PC-3 (cell line): ENCODE measurements at regions not wholly inside any gene's neighbourhood (a gene's known extent, or its start where the extent isn't known, plus 50 kb on each side); places are given as distances from the start of the nearest gene placed in this dataset.

Experiments
- ATAC-seq: fragments of 200-7000 bp; cut with Tn5 transposase; 2 replicates; pipeline ENCODE4 v1.9.1; 2020; ENCODE audit warnings: mild to moderate bottlenecking, moderate library complexity
- BruUV-seq: library from RNA; stranded (reverse); fragments of 400-500 nt; replicated peaks from 2 replicates; lab custom pipeline; 2021; lab: Mats Ljungman, UMichigan
- CTCF ChIA-PET: fragments of 300-600 bp; sonication (Branson Sonifier 250); formaldehyde crosslinking; loops from one replicate; lab custom pipeline; 2022; ENCODE audit warnings: antibody characterized with exemption; lab: Charles Lee
- POLR2A ChIA-PET: fragments of 300-600 bp; sonication (Branson Sonifier 250); formaldehyde crosslinking; loops from one replicate; lab custom pipeline; 2022; ENCODE audit warnings: antibody characterized with exemption; ENCODE audit not compliant: unreplicated experiment; lab: Charles Lee
- DNase-seq: peaks from one replicate; pipeline ENCODE4 v3.0.0-alpha.2; 2015
- H2AFZ ChIP-seq: fragments of 300-600 bp; sonication (generic); 2 replicates; pipeline ENCODE4 v1.6.0; 2016; ENCODE audit warnings: antibody characterized with exemption, low read length
- H3F3A ChIP-seq: fragments of 300-600 bp; sonication (generic); one replicate; pipeline ENCODE4 v1.6.0; 2017; ENCODE audit warnings: antibody characterized with exemption, low read length, control low read depth, mild to moderate bottlenecking; ENCODE audit not compliant: unreplicated experiment
- H3K27ac ChIP-seq: fragments of 300-600 bp; sonication (generic); 2 replicates; pipeline ENCODE4 v1.5.1; 2016; ENCODE audit warnings: mild to moderate bottlenecking, low read length
- H3K27me3 ChIP-seq: fragments of 300-600 bp; sonication (generic); 2 replicates; pipeline ENCODE4 v1.6.1; 2016; ENCODE audit warnings: low read length, mixed read lengths
- H3K36me3 ChIP-seq: fragments of 300-600 bp; sonication (generic); 2 replicates; pipeline ENCODE4 v1.6.1; 2016; ENCODE audit warnings: low read depth, mixed run types, low read length, mixed read lengths
- H3K4me1 ChIP-seq: fragments of 300-600 bp; sonication (generic); 2 replicates; pipeline ENCODE4 v1.5.1; 2016; ENCODE audit warnings: low read length; ENCODE audit not compliant: insufficient read depth
- H3K4me2 ChIP-seq: fragments of 300-600 bp; sonication (generic); 2 replicates; pipeline ENCODE4 v1.6.0; 2016; ENCODE audit warnings: low read length
- H3K4me3 ChIP-seq: fragments of 300-600 bp; sonication (generic); 2 replicates; pipeline ENCODE4 v1.5.1; 2016; ENCODE audit warnings: mild to moderate bottlenecking, low read length, mixed read lengths
- H3K79me2 ChIP-seq: fragments of 300-600 bp; sonication (generic); 2 replicates; pipeline ENCODE4 v1.6.1; 2017; ENCODE audit warnings: low read length, mixed read lengths
- H3K9ac ChIP-seq: fragments of 300-600 bp; sonication (generic); 2 replicates; pipeline ENCODE4 v1.6.0; 2016; ENCODE audit warnings: mild to moderate bottlenecking, low read length
- H3K9me2 ChIP-seq: fragments of 300-600 bp; sonication (generic); replicated peaks from 2 replicates; pipeline ENCODE4 v1.6.1; 2016; ENCODE audit warnings: mixed run types, low read length, mixed read lengths
- H3K9me3 ChIP-seq: fragments of 300-600 bp; sonication (generic); 2 replicates; pipeline ENCODE4 v1.6.1; 2016; ENCODE audit warnings: low read length, mixed read lengths
- H4K20me1 ChIP-seq: fragments of 300-600 bp; sonication (generic); 2 replicates; pipeline ENCODE4 v1.6.1; 2016; ENCODE audit warnings: low read length, mixed read lengths
- CTCF ChIP-seq: fragments of 300-600 bp; sonication (generic); conservative IDR thresholded peaks from 2 replicates; pipeline ENCODE4 v1.5.1; 2017; ENCODE audit warnings: antibody characterized with exemption, low read depth, mild to moderate bottlenecking, low read length
- EZH2 ChIP-seq: fragments of 300-600 bp; sonication (generic); IDR thresholded peaks from one replicate; pipeline ENCODE4 v1.6.1; 2017; ENCODE audit warnings: antibody characterized with exemption, mild to moderate bottlenecking, low read length; ENCODE audit not compliant: unreplicated experiment
- EZH2phosphoT487 ChIP-seq: fragments of 300-600 bp; sonication (generic); IDR thresholded peaks from 2 replicates; pipeline ENCODE4 v1.6.1; 2018; ENCODE audit warnings: mild to moderate bottlenecking, antibody characterized with exemption, low read length, borderline replicate concordance
- intact Hi-C: fragments of 100-400 bp; cut with micrococcal nuclease; formaldehyde crosslinking; loops from 2 replicates; pipeline ENCODE4 v1.9.0; 2023

DNA sequence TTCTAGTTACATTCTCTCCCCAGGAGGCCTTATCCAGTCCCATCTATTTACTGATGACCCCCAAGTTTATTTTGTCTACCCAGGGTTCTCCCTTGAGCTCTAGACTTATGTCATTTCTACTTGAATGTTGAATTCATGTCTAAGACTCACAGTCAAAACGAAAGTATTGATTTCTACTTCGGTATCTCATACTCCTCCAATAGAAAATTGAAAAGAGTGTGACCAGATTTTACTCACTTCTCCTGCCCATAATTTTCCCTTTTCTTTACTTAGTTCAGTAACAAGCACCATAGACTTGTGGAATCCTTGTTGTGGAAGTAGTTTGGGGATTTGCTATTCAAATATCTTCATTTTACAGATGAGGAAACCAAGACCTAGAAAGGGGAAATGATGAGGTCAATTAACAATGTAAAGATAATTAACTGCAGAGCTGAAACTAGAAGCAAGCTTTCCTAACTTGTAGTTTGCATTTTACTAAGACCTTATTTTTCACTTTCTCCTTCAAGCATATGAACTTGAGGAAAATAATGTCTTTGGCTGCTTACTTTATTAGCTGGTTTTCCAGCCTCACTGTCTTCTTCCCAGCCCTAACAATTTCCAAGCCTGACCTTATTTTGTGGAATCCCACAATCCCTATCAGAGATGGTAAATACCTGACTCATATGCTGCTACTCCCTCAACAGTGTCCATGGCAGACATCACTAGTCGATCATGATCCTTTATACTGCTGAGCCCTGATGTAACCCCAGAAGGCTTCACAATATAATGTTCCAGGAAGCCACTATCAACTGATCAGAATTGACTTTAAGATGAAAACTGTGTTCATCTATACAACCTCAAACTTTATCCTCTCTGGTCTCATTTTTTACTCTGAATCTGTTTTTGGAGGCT is 123.9 kb upstream of the AGBL1 start:
- no TSS peak for BruUV-seq
- no peak for ATAC-seq
- Histone ChIP-seq H3F3A (no peaks in the 10 kb centered on the region), H3K36me3 (no peaks in the 10 kb centered on the region), H3K9me3 (no peaks in the 10 kb centered on the region), H3K27ac (no peak overlapping the region), H2AFZ (no peak overlapping the region), H3K4me3 (no peak overlapping the region), H3K9me2 (no peaks in the 10 kb centered on the region), H4K20me1 (no peaks in the 10 kb centered on the region), H3K4me1 (no peaks in the 10 kb centered on the region), H3K79me2 (no peaks in the 10 kb centered on the region), H3K4me2 (no peak overlapping the region), H3K9ac (no peak overlapping the region), H3K27me3 (0 out of 2 replicates have a peak, but pooled peaks cover 5% of the 10 kb centered on the region)
- ChIA-PET POLR2A (no interaction called here), CTCF (no interaction called here)
- no peak for DNase-seq
- intact Hi-C loops = no loop called here
- TF ChIP-seq EZH2phosphoT487 (no peak), EZH2 (no peak), CTCF (no peak)

DNA sequence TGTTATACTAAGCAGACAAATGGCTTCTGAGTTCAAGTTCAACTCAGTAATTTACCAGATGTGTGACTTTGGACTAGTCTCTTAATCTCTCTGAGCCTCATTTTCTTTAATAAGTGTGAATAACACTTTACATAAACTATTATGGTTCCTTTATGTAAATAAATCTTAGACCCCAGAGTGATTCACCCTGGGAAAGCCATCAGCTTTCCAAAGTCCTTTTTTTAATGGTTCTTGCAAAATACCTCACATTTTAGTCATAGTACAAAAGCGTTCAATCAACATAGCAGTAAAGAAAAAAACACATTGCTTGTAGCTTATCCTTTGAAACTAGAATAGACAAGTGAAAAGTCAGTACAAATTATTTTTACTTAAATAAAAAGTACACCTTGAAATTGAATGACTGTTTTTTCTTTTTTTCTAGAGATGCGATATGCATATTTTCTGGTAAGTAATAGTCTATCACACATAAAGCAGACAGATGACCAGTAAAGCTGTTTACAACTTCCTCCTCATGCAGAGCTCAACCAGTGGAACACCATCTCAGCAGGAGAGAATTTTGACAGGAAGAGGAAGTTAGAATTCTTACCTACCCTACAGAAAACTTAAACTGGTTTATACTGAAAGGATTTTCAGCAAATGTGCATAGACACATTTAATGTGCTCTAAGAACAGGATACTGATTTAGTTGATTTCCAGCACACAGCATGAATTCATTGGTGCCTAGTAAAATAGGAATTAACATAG is 123.0 kb upstream of the AGBL1 start:
- H3K4me3 ChIP-seq = no peak overlapping the region
- no peak for TF ChIP-seq EZH2phosphoT487
- TF ChIP-seq EZH2 = no peak
- TF ChIP-seq CTCF = no peak
- no peaks in the 10 kb centered on the region for H3K9me3 ChIP-seq
- no peak overlapping the region for H3K9ac ChIP-seq
- H3K36me3 ChIP-seq = no peaks in the 10 kb centered on the region
- CTCF ChIA-PET = no interaction called here
- ATAC-seq (no peak), DNase-seq (no peak)
- H3K9me2 ChIP-seq = no peaks in the 10 kb centered on the region
- no peak overlapping the region for H2AFZ ChIP-seq
- POLR2A ChIA-PET = no interaction called here
- H4K20me1 ChIP-seq = no peaks in the 10 kb centered on the region
- no peaks in the 10 kb centered on the region for H3K4me1 ChIP-seq
- H3K27ac ChIP-seq = no peak overlapping the region
- intact Hi-C loops = no loop called here
- no peaks in the 10 kb centered on the region for H3F3A ChIP-seq
- 0 out of 2 replicates have a peak, but pooled peaks cover 5% of the 10 kb centered on the region for H3K27me3 ChIP-seq
- H3K79me2 ChIP-seq = no peaks in the 10 kb centered on the region
- no TSS peak for BruUV-seq
- H3K4me2 ChIP-seq = no peak overlapping the region
